ENCODE measurements at regions not wholly inside any gene's neighbourhood (a gene's known extent, or its start where the extent isn't known, plus 50 kb on each side); places are given as distances from the start of the nearest gene placed in this dataset.

DNA sequence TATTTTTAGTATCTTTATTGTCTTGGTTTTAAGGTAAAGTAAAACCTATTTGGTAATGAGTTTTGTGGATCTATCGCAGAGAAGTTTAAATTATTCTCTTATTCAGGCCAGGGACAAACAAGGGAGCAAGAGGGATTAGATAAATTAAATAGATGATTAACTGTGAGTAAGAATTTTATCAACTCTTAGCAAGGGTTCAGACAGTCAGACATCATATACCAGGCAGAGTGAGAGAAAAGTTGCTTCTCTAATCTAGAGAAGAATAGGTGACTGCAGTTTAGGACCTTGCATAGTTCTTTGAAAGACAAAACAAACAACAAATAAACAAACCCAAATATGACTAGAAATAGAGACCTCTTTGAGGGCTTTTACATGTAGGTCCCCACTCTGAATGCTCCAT lies 840.2 kb upstream of the GOT2 start:
- TF ChIP-seq, protein P1, sequence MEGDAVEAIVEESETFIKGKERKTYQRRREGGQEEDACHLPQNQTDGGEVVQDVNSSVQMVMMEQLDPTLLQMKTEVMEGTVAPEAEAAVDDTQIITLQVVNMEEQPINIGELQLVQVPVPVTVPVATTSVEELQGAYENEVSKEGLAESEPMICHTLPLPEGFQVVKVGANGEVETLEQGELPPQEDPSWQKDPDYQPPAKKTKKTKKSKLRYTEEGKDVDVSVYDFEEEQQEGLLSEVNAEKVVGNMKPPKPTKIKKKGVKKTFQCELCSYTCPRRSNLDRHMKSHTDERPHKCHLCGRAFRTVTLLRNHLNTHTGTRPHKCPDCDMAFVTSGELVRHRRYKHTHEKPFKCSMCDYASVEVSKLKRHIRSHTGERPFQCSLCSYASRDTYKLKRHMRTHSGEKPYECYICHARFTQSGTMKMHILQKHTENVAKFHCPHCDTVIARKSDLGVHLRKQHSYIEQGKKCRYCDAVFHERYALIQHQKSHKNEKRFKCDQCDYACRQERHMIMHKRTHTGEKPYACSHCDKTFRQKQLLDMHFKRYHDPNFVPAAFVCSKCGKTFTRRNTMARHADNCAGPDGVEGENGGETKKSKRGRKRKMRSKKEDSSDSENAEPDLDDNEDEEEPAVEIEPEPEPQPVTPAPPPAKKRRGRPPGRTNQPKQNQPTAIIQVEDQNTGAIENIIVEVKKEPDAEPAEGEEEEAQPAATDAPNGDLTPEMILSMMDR (IDR thresholded peaks at IDR 0.05; ENCODE audit: low read depth, low read length) = no peak
- Histone ChIP-seq H3K27me3 (ENCODE audit: insufficient read depth, low read depth, severe bottlenecking) (no peaks in the 10 kb centered on the region), H3K36me3 (no peaks in the 10 kb centered on the region), H3K4me3 (ENCODE audit: low read depth, low read length) (no peak overlapping the region), H3K27ac (no peak overlapping the region), H3K9me3 (ENCODE audit: severe bottlenecking) (no peaks in the 10 kb centered on the region)
- DNase-seq = no peak

DNA sequence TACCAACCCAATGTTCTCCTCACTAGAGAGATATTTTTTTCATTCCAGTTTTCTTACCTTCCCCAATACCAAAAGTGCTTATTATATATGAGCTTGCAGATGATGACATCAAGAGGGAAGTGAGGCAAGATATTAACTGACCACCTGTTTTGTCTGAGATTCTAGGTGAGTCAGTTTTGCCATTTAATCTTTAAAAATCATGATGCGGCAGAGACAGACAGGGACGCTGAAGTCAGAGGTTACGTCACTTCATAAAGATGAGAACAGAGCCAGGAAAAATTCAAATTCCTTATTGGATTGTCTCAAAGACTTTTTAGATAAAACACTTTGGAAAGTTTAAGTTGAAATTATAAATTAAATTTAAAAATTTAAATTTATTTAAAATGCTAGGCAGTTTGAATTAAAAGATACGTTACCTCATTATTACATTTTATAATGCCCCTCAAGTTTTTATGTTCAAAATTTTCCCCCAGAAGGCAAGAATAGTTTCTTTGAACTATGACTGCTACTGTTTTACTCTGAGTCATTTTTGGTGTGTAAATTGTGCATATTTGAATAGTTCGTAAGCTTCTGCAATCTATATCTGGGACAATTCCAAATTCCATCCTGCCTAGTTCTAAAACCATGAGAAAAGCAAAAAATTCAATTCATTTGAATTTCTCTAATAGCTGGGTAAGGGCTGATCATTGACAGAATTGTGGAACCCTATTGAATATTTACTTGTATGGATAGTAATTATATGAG lies 839.6 kb upstream of the GOT2 start:
- no peaks in the 10 kb centered on the region for H3K36me3 ChIP-seq
- no peaks in the 10 kb centered on the region for H3K27me3 ChIP-seq (ENCODE audit: insufficient read depth, low read depth, severe bottlenecking)
- no peak for DNase-seq
- no peaks in the 10 kb centered on the region for H3K9me3 ChIP-seq (ENCODE audit: severe bottlenecking)
- no peak overlapping the region for H3K27ac ChIP-seq
- TF ChIP-seq, protein P1 (IDR thresholded peaks at IDR 0.05; ENCODE audit: low read depth, low read length) = no peak
- H3K4me3 ChIP-seq (ENCODE audit: low read depth, low read length) = no peak overlapping the region

DNA sequence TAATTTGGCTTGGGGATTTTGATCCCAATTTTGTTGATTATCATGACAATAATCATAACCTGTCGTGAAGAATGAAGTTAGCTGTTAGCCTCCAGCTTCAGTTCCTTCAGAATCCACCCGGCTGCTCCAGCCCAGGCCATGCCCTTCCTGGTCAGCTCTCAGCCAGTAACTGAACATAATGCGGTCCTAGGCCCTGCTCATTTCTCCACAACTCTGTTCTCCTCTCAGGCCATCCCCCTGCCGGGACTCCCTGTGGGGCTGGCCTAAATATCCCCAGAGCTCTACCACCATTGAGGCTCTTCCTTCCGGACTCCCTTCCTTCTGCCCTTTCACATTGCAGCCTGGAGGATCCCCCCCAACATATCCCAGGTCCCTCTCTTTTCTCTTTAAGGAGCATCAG lies 833.4 kb upstream of the GOT2 start:
- Histone ChIP-seq H3K27ac (no peak overlapping the region), H3K36me3 (no peaks in the 10 kb centered on the region), H3K27me3 (ENCODE audit: insufficient read depth, low read depth, severe bottlenecking) (no peaks in the 10 kb centered on the region), H3K9me3 (ENCODE audit: severe bottlenecking) (no peaks in the 10 kb centered on the region), H3K4me3 (ENCODE audit: low read depth, low read length) (no peak overlapping the region)
- DNase-seq = no peak
- TF ChIP-seq, protein P1 (IDR thresholded peaks at IDR 0.05; ENCODE audit: low read depth, low read length) = no peak

DNA sequence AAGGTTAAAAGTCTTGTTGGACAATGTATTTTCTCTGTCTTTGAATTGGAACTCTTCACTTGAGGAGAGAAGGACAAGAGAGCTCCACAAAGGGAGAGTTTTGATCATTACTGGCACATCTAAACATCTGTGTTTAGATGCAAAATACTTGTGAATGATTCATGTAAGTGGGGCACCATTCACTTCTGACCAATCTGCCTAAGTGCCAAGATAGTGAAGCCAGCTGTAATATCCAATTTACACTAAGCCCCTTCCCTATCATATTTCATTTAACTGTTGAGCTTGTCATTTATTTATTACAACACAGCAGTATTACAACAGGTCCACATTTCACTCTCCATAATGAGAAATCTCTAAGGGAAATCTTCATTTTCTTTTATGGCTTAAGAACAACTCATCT lies 832.3 kb upstream of the GOT2 start:
- TF ChIP-seq, protein P1 (IDR thresholded peaks at IDR 0.05; ENCODE audit: low read depth, low read length) = no peak
- DNase-seq = no peak
- Histone ChIP-seq H3K27ac (no peak overlapping the region), H3K4me3 (ENCODE audit: low read depth, low read length) (no peak overlapping the region), H3K36me3 (no peaks in the 10 kb centered on the region), H3K27me3 (ENCODE audit: insufficient read depth, low read depth, severe bottlenecking) (no peaks in the 10 kb centered on the region), H3K9me3 (ENCODE audit: severe bottlenecking) (no peaks in the 10 kb centered on the region)

DNA sequence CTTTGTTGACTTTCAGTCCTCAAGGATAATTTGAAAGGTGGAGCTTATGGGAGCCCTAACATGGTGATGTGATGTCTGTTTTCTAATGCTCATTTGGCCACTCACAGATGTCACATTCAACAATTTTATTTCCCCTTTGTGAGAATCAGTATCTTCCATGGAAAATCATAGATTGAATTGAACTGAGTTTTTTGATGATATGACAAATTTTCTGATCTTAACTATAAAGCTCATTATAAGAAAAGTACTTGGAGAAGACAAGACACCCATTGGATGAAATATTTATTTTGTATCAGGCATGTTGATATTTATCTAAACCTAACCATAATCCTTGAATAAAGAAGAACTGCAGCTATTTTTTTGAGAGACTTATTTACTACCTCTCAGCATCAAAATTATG lies 824.6 kb upstream of the GOT2 start:
- Histone ChIP-seq H3K27me3 (ENCODE audit: insufficient read depth, low read depth, severe bottlenecking) (no peaks in the 10 kb centered on the region), H3K27ac (no peak overlapping the region)

More for the DNA sequence above, 824.6 kb upstream of the GOT2 start:
- H3K4me3 ChIP-seq (ENCODE audit: low read depth, low read length) = no peak overlapping the region
- DNase-seq = no peak
- no peaks in the 10 kb centered on the region for H3K36me3 ChIP-seq
- TF ChIP-seq, protein P1 (IDR thresholded peaks at IDR 0.05; ENCODE audit: low read depth, low read length) = no peak
- no peaks in the 10 kb centered on the region for H3K9me3 ChIP-seq (ENCODE audit: severe bottlenecking)

Data from WERI-Rb-1 (cell line).